ENCODE measurements at regions not wholly inside any gene's neighbourhood (a gene's known extent, or its start where the extent isn't known, plus 50 kb on each side); places are given as distances from the start of the nearest gene placed in this dataset.

DNA sequence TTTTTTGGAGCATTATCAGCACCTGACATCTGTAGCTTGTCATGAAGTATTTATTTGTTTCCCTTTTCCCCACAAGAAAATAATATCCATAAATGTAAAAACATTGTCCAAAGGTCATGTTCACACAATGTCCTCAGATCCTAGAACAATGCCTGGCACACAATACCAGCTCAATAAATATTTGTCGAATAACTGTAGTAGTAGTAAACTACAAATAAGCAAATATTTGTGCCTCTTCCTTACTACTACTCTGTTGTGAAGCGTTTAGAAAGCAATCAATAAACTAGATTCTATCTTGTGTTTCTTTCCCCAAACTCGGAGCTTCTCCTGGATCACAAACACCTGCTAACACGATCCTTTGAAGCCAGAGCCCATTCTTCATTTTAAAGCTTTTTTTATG, 459.6 kb upstream of the NECTIN3 start:
- H3K27me3 ChIP-seq = no peaks in the 10 kb centered on the region
- H3K4me1 ChIP-seq = no peaks in the 10 kb centered on the region
- TF ChIP-seq, protein P1, sequence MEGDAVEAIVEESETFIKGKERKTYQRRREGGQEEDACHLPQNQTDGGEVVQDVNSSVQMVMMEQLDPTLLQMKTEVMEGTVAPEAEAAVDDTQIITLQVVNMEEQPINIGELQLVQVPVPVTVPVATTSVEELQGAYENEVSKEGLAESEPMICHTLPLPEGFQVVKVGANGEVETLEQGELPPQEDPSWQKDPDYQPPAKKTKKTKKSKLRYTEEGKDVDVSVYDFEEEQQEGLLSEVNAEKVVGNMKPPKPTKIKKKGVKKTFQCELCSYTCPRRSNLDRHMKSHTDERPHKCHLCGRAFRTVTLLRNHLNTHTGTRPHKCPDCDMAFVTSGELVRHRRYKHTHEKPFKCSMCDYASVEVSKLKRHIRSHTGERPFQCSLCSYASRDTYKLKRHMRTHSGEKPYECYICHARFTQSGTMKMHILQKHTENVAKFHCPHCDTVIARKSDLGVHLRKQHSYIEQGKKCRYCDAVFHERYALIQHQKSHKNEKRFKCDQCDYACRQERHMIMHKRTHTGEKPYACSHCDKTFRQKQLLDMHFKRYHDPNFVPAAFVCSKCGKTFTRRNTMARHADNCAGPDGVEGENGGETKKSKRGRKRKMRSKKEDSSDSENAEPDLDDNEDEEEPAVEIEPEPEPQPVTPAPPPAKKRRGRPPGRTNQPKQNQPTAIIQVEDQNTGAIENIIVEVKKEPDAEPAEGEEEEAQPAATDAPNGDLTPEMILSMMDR (IDR thresholded peaks at IDR 0.05) = no peak
- no peak overlapping the region for H3K4me3 ChIP-seq
- H3K27ac ChIP-seq = no peak overlapping the region
- no peaks in the 10 kb centered on the region for H3K36me3 ChIP-seq
- H3K9me3 ChIP-seq = no peaks in the 10 kb centered on the region
- no peak for DNase-seq (ENCODE audit: low spot score)

DNA sequence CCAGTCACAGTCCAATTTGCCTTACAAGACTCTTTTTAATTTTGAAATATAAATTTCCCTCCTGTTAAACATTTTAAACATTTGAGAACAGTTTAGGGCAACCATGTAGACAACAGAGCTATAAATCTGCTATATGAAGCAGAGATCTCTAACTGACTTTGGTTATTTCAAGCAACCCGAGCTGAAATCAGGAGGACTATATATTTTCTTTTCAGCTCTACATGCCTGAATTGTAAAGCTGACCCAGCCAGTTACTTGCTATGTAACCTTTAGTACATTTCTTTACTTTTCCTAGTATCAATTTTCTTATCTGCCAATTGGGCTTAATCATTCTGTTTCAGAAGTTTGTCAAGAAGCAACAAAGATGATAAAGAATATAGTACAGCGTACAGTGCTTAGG, 457.4 kb upstream of the NECTIN3 start:
- Histone ChIP-seq H3K4me1 (no peaks in the 10 kb centered on the region), H3K36me3 (no peaks in the 10 kb centered on the region), H3K4me3 (no peak overlapping the region), H3K9me3 (no peaks in the 10 kb centered on the region), H3K27ac (no peak overlapping the region), H3K27me3 (no peaks in the 10 kb centered on the region)
- TF ChIP-seq, protein P1 (IDR thresholded peaks at IDR 0.05) = no peak
- DNase-seq (ENCODE audit: low spot score) = no peak

DNA sequence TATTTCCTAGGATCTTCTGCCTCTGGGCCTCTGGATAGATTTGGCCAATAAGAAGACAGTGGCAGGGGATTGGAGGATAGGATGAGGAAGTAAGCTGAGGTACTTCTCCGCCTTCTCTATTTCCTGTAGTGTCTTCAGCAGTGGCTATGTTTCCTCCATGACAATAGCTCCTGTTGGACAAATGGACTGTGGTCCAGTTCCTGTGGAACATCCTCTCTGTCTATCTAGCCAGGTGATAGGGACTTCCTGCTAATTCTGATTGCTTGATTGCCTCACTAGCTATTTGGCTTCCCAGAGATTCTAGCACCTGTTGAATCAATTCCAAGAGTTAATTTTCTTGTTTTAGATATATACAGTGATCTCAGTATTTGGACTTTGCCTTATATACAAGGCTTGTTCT, 456.2 kb upstream of the NECTIN3 start:
- DNase-seq (ENCODE audit: low spot score) = no peak
- TF ChIP-seq, protein P1 (IDR thresholded peaks at IDR 0.05) = no peak
- H3K27me3 ChIP-seq = no peaks in the 10 kb centered on the region
- no peak overlapping the region for H3K4me3 ChIP-seq
- H3K27ac ChIP-seq = no peak overlapping the region
- H3K9me3 ChIP-seq = no peaks in the 10 kb centered on the region
- H3K4me1 ChIP-seq = no peaks in the 10 kb centered on the region
- H3K36me3 ChIP-seq = no peaks in the 10 kb centered on the region

DNA sequence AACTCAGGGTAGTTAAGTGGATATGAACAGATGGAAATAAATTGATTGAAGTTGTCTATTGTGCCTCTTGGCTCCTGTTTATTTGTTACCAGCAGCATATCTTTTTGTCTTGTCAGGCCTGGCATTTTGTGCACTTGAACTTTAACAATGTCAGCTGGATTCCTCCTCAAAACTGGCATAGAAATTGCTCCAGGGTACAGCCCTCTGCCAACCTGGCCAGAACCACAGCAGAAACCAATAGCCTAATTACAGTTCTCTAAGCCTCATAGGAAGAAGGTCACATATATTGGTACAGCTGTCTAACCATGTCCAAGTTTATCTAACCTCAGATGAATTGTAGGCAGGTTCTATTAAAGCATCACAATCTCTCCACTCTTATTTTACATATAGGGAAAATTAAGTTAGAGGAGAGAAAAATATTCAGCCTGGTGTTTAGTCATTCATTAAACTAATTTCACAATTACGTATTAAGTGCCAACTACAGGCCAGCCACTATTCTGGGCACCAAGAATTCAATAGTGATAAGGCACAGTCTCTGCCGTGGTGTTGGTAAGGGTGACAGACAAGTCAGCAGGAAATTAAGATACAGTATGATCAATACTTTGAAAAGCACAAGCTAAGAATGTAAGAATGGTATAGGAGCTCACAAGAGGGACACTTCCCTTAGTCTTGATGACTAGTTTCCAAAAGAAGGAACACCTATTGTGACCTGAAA, 452.9 kb upstream of the NECTIN3 start:
- Histone ChIP-seq H3K4me3 (no peak overlapping the region), H3K36me3 (no peaks in the 10 kb centered on the region), H3K27me3 (no peaks in the 10 kb centered on the region), H3K27ac (no peak overlapping the region), H3K9me3 (no peaks in the 10 kb centered on the region), H3K4me1 (no peaks in the 10 kb centered on the region)
- TF ChIP-seq, protein P1 (IDR thresholded peaks at IDR 0.05) = no peak
- no peak for DNase-seq (ENCODE audit: low spot score)

DNA sequence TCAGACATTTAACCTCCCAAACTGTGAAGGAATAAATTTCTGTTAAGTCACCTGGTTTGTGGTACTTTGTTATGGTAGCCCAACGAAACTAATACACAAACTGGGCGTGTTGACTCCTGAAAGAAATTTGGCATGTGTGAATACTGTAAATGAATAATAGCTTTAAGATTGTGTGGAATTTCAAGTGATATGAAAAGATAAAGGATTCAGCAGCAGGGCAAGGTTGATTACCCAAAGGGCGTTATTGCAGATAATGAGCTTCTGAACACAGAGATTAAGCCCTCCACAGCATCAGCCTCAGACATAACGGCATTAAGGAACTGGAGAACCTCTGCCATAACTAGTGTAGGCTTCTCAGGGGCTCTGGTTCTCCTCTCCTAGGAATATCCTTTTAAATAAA, 451.5 kb upstream of the NECTIN3 start:
- TF ChIP-seq, protein P1 (IDR thresholded peaks at IDR 0.05) = no peak
- H3K4me1 ChIP-seq = no peaks in the 10 kb centered on the region
- H3K9me3 ChIP-seq = no peaks in the 10 kb centered on the region
- no peak overlapping the region for H3K4me3 ChIP-seq
- DNase-seq (ENCODE audit: low spot score) = no peak
- no peak overlapping the region for H3K27ac ChIP-seq
- no peaks in the 10 kb centered on the region for H3K36me3 ChIP-seq
- no peaks in the 10 kb centered on the region for H3K27me3 ChIP-seq

DNA sequence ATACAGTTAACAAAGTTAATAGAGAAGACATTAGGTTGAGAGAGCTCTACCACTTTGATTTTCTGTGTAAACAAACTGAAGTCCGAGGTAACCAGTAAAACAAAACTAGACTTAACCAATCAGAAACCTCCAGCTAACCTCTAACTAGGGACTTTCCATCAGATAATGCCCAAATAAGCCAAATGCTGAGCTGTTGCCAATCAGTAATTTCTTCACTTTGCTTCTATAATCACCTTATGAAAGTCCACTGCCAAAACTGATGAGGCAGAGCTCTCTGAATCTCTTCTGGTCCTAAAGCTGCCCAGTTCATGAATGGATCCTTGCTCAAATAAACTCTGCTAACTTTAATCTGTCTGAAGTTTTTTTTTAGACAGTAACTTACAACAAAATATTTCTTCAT, 448.0 kb upstream of the NECTIN3 start:
- Histone ChIP-seq H3K4me1 (no peaks in the 10 kb centered on the region), H3K4me3 (no peak overlapping the region), H3K27me3 (no peaks in the 10 kb centered on the region), H3K36me3 (no peaks in the 10 kb centered on the region), H3K9me3 (no peaks in the 10 kb centered on the region), H3K27ac (no peak overlapping the region)
- TF ChIP-seq, protein P1 (IDR thresholded peaks at IDR 0.05) = no peak
- DNase-seq (ENCODE audit: low spot score) = no peak

All from right atrium auricular region (tissue), 2 donors.